HAP-1 (cell line): ENCODE measurements at regions not wholly inside any gene's neighbourhood (a gene's known extent, or its start where the extent isn't known, plus 50 kb on each side); places are given as distances from the start of the nearest gene placed in this dataset.

Experiments used
- DNase-seq, 2 experiments: peaks; one replicate each; pipeline ENCODE4 v3.0.0-alpha.2; 2016 to 2020; ENCODE audit warnings: low spot score in 2 of 2
- H3K27me3 ChIP-seq: fragments of 250-450 bp; sonication (Bioruptor Pico); 2 replicates; pipeline ENCODE4 v1.5.1; 2020; ENCODE audit warnings: low read depth, mild to moderate bottlenecking, moderate library complexity
- H3K36me3 ChIP-seq: fragments of 250-450 bp; sonication (Bioruptor Pico); replicated peaks from 2 replicates; pipeline ENCODE4 v1.5.1; 2020; ENCODE audit warnings: mild to moderate bottlenecking
- H3K4me1 ChIP-seq: fragments of 250-450 bp; sonication (Bioruptor Pico); 2 replicates; pipeline ENCODE4 v1.5.1; 2020; ENCODE audit warnings: mild to moderate bottlenecking
- H3K4me3 ChIP-seq: fragments of 250-450 bp; sonication (Bioruptor Pico); 2 replicates; pipeline ENCODE4 v1.5.1; 2020; ENCODE audit warnings: mild to moderate bottlenecking, moderate library complexity
- H3K9me3 ChIP-seq: fragments of 250-450 bp; sonication (Bioruptor Pico); 2 replicates; pipeline ENCODE4 v1.5.1; 2020; ENCODE audit warnings: mild to moderate bottlenecking, moderate library complexity
- in situ Hi-C: fragments of 300-500 bp; cut with MboI; formaldehyde crosslinking; loops from 3 replicates; pipeline ENCODE4 v1.14.3; 2020; ENCODE audit warnings: low sequenced_read_pairs, inconsistent platforms, mixed read lengths

- H3K36me3 ChIP-seq, result no peaks in the 10 kb centered on the region
- H3K4me3 ChIP-seq, result no peak overlapping the region
- in situ Hi-C loops, result no loop called here
- no peak for DNase-seq
- H3K27me3 ChIP-seq, result peaks cover 7% of the 10 kb centered on the region
- H3K9me3 ChIP-seq, result no peaks in the 10 kb centered on the region
- H3K4me1 ChIP-seq, result no peaks in the 10 kb centered on the region
These were observed 244.3 kb downstream of the BARHL2 start for GRCh38 chr1:90472775-90473174.

GRCh38 chr1:90459570-90459969, 257.5 kb downstream of the BARHL2 start:
- Histone ChIP-seq H3K9me3 (no peaks in the 10 kb centered on the region), H3K27me3 (peaks cover 5% of the 10 kb centered on the region), H3K4me3 (no peak overlapping the region), H3K36me3 (no peaks in the 10 kb centered on the region), H3K4me1 (no peaks in the 10 kb centered on the region; the same call in 1 of the 2 replicates)
- in situ Hi-C loops, result no loop called here
- no peak for DNase-seq

GRCh38 chr1:90457985-90458384, 259.1 kb downstream of the BARHL2 start:
- DNase-seq, result no peak
- H3K4me1 ChIP-seq, result no peaks in the 10 kb centered on the region; the same call in 1 of the 2 replicates
- H3K4me3 ChIP-seq, result no peak overlapping the region
- H3K36me3 ChIP-seq, result no peaks in the 10 kb centered on the region
- no peaks in the 10 kb centered on the region for H3K9me3 ChIP-seq
- H3K27me3 ChIP-seq, result peaks cover 5% of the 10 kb centered on the region; the same call in 1 of the 2 replicates
- in situ Hi-C loops, result no loop called here

- Histone ChIP-seq H3K9me3 (no peaks in the 10 kb centered on the region), H3K36me3 (no peaks in the 10 kb centered on the region), H3K27me3 (no peaks in the 10 kb centered on the region), H3K4me1 (no peaks in the 10 kb centered on the region), H3K4me3 (no peak overlapping the region)
- in situ Hi-C loops, result no loop called here
- DNase-seq, result no peak
These were observed 264.6 kb downstream of the BARHL2 start for GRCh38 chr1:90452491-90452890.

- Histone ChIP-seq H3K27me3 (peaks cover 11% of the 10 kb centered on the region), H3K4me3 (no peak overlapping the region), H3K9me3 (no peaks in the 10 kb centered on the region), H3K4me1 (no peaks in the 10 kb centered on the region), H3K36me3 (no peaks in the 10 kb centered on the region)
- in situ Hi-C loops, result no loop called here
- DNase-seq, result no peak
These were observed 273.7 kb downstream of the BARHL2 start for GRCh38 chr1:90443354-90443753.

GRCh38 chr1:90435351-90435750, 281.8 kb downstream of the BARHL2 start:
- in situ Hi-C loops, result no loop called here
- Histone ChIP-seq H3K27me3 (peaks cover 16% of the 10 kb centered on the region), H3K36me3 (no peaks in the 10 kb centered on the region), H3K4me1 (no peaks in the 10 kb centered on the region), H3K4me3 (no peak overlapping the region), H3K9me3 (no peaks in the 10 kb centered on the region)
- DNase-seq, result no peak

GRCh38 chr1:90434460-90434859, 282.6 kb downstream of the BARHL2 start:
- Histone ChIP-seq H3K27me3 (peaks cover 10% of the 10 kb centered on the region), H3K36me3 (no peaks in the 10 kb centered on the region), H3K4me1 (no peaks in the 10 kb centered on the region), H3K4me3 (no peak overlapping the region), H3K9me3 (no peaks in the 10 kb centered on the region)
- DNase-seq, result peak; percentile 23 to 28
- in situ Hi-C loops, result no loop called here

GRCh38 chr1:90417126-90417525, 300.0 kb downstream of the BARHL2 start:
- Histone ChIP-seq H3K4me3 (no peak overlapping the region), H3K9me3 (no peaks in the 10 kb centered on the region), H3K27me3 (no peaks in the 10 kb centered on the region), H3K36me3 (no peaks in the 10 kb centered on the region), H3K4me1 (no peaks in the 10 kb centered on the region)
- in situ Hi-C loops, result no loop called here
- no peak for DNase-seq

- Histone ChIP-seq H3K36me3 (no peaks in the 10 kb centered on the region), H3K4me3 (no peak overlapping the region), H3K9me3 (no peaks in the 10 kb centered on the region), H3K27me3 (no peaks in the 10 kb centered on the region), H3K4me1 (no peaks in the 10 kb centered on the region)
- in situ Hi-C loops, result no loop called here
- DNase-seq, result no peak
These were observed 302.9 kb downstream of the BARHL2 start for GRCh38 chr1:90414201-90414600.

- no peak for DNase-seq
These were observed 303.6 kb downstream of the BARHL2 start for GRCh38 chr1:90413519-90413918.

GRCh38 chr1:90412563-90412962, 304.5 kb downstream of the BARHL2 start:
- no peaks in the 10 kb centered on the region for H3K4me1 ChIP-seq
- no peaks in the 10 kb centered on the region for H3K36me3 ChIP-seq
- in situ Hi-C loops, result no loop called here
- H3K27me3 ChIP-seq, result no peaks in the 10 kb centered on the region
- no peak for DNase-seq
- H3K9me3 ChIP-seq, result no peaks in the 10 kb centered on the region
- H3K4me3 ChIP-seq, result no peak overlapping the region

More at GRCh38 chr1:90413519-90413918, 303.6 kb downstream of the BARHL2 start:
- no peaks in the 10 kb centered on the region for H3K9me3 ChIP-seq
- H3K27me3 ChIP-seq, result no peaks in the 10 kb centered on the region
- in situ Hi-C loops, result no loop called here
- no peak overlapping the region for H3K4me3 ChIP-seq
- no peaks in the 10 kb centered on the region for H3K36me3 ChIP-seq
- H3K4me1 ChIP-seq, result no peaks in the 10 kb centered on the region

GRCh38 chr1:90411185-90411584, 305.9 kb downstream of the BARHL2 start:
- no peaks in the 10 kb centered on the region for H3K4me1 ChIP-seq
- H3K9me3 ChIP-seq, result no peaks in the 10 kb centered on the region
- no peak overlapping the region for H3K4me3 ChIP-seq
- DNase-seq, result no peak
- in situ Hi-C loops, result no loop called here
- no peaks in the 10 kb centered on the region for H3K27me3 ChIP-seq
- H3K36me3 ChIP-seq, result no peaks in the 10 kb centered on the region

GRCh38 chr1:90407737-90408136, 309.4 kb downstream of the BARHL2 start:
- H3K9me3 ChIP-seq, result no peaks in the 10 kb centered on the region
- H3K36me3 ChIP-seq, result no peaks in the 10 kb centered on the region
- DNase-seq, result no peak
- H3K4me3 ChIP-seq, result no peak overlapping the region
- no peaks in the 10 kb centered on the region; the same call in 1 of the 2 replicates for H3K4me1 ChIP-seq
- in situ Hi-C loops, result no loop called here
- no peaks in the 10 kb centered on the region for H3K27me3 ChIP-seq

- no peaks in the 10 kb centered on the region for H3K9me3 ChIP-seq
These were observed 311.4 kb downstream of the BARHL2 start for GRCh38 chr1:90405726-90406125.

More at GRCh38 chr1:90405726-90406125, 311.4 kb downstream of the BARHL2 start:
- in situ Hi-C loops, result no loop called here
- no peak for DNase-seq
- H3K36me3 ChIP-seq, result no peaks in the 10 kb centered on the region
- no peak overlapping the region for H3K4me3 ChIP-seq
- H3K4me1 ChIP-seq, result no peaks in the 10 kb centered on the region; the same call in 1 of the 2 replicates
- H3K27me3 ChIP-seq, result no peaks in the 10 kb centered on the region
